ENCODE measurements at regions not wholly inside any gene's neighbourhood (a gene's known extent, or its start where the extent isn't known, plus 50 kb on each side); places are given as distances from the start of the nearest gene placed in this dataset.

GRCh38 chr14:98288825-98289224, 983.2 kb downstream of the BCL11B start:
- ChIA-PET POLR2A (no interaction called here), CTCF (no interaction called here)
- no peak overlapping the region for H3K4me3 ChIP-seq (ENCODE audit: low read depth, low read length)
- TF ChIP-seq REPIN1 (tag by site-specific recombination; IDR thresholded peaks at IDR 0.05; ENCODE audit: low read depth) (no peak), HOXD13 (CRISPR knock-in tag; IDR thresholded peaks at IDR 0.05; ENCODE audit: borderline replicate concordance) (no peak)
- H3K4me1 ChIP-seq (ENCODE audit: control insufficient read depth, insufficient read depth, low read length): no peaks in the 10 kb centered on the region
- no peaks in the 10 kb centered on the region for H3K9me3 ChIP-seq (ENCODE audit: control insufficient read depth, insufficient read depth, low read depth, low read length)
- H3K36me3 ChIP-seq (ENCODE audit: control insufficient read depth in 2 of 2, insufficient read depth in 1 of 2, low read length in 2 of 2): no peaks in the 10 kb centered on the region
- no peak overlapping the region for H3K27ac ChIP-seq (ENCODE audit: extremely low read depth, low read depth, low read length)

- ChIA-PET CTCF (interaction anchor here (0.6 kb wide), 2 partner anchors 68 to 252 kb away, joined by 3 to 9 read pairs; no protein-coding TSS in a partner anchor), POLR2A (no interaction called here)
- Histone ChIP-seq H3K27ac (ENCODE audit: extremely low read depth, low read depth, low read length) (no peak overlapping the region), H3K4me3 (ENCODE audit: low read depth, low read length) (no peak overlapping the region), H3K36me3 (ENCODE audit: control insufficient read depth in 2 of 2, insufficient read depth in 1 of 2, low read length in 2 of 2) (no peaks in the 10 kb centered on the region), H3K9me3 (ENCODE audit: control insufficient read depth, insufficient read depth, low read depth, low read length) (no peaks in the 10 kb centered on the region), H3K4me1 (ENCODE audit: control insufficient read depth, insufficient read depth, low read length) (no peaks in the 10 kb centered on the region)
- no peak for TF ChIP-seq ZNF488 (tag by site-specific recombination; IDR thresholded peaks at IDR 0.05)
- no peak for TF ChIP-seq ZNF398 (tag by site-specific recombination; IDR thresholded peaks at IDR 0.05)
- no peak for TF ChIP-seq ZNF596 (tag by site-specific recombination; IDR thresholded peaks at IDR 0.05)
- TF ChIP-seq ZNF76 (tag by site-specific recombination; IDR thresholded peaks at IDR 0.05; ENCODE audit: borderline replicate concordance, low read depth): no peak
- TF ChIP-seq ZSCAN23 (tag by site-specific recombination; IDR thresholded peaks at IDR 0.05): no peak
- no peak for TF ChIP-seq ZNF449 (tag by site-specific recombination; IDR thresholded peaks at IDR 0.05)
- no peak for TF ChIP-seq ZNF791 (tag by site-specific recombination; IDR thresholded peaks at IDR 0.05)
- no peak for TF ChIP-seq ZEB2 (tag by site-specific recombination; IDR thresholded peaks at IDR 0.05)
- no peak for TF ChIP-seq ZNF560 (tag by site-specific recombination; IDR thresholded peaks at IDR 0.05; ENCODE audit: borderline replicate concordance)
- no peak for TF ChIP-seq ZNF704 (tag by site-specific recombination; IDR thresholded peaks at IDR 0.05)
- TF ChIP-seq ZNF785 (tag by site-specific recombination; IDR thresholded peaks at IDR 0.05): no peak
Observed at GRCh38 chr14:98290596-98290995, 981.4 kb downstream of the BCL11B start.

GRCh38 chr14:98292191-98292590, 979.8 kb downstream of the BCL11B start:
- H3K36me3 ChIP-seq (ENCODE audit: control insufficient read depth in 2 of 2, insufficient read depth in 1 of 2, low read length in 2 of 2): no peaks in the 10 kb centered on the region
- TF ChIP-seq ZNF266 (tag by site-specific recombination; IDR thresholded peaks at IDR 0.05; ENCODE audit: low read depth) (no peak), ZNF501 (tag by site-specific recombination; IDR thresholded peaks at IDR 0.05) (no peak), MYNN (tag by site-specific recombination; IDR thresholded peaks at IDR 0.05; ENCODE audit: borderline replicate concordance) (no peak)
- ChIA-PET POLR2A (no interaction called here), CTCF (no interaction called here)
- no peaks in the 10 kb centered on the region for H3K9me3 ChIP-seq (ENCODE audit: control insufficient read depth, insufficient read depth, low read depth, low read length)
- no peaks in the 10 kb centered on the region for H3K4me1 ChIP-seq (ENCODE audit: control insufficient read depth, insufficient read depth, low read length)
- no peak overlapping the region for H3K4me3 ChIP-seq (ENCODE audit: low read depth, low read length)
- no peak overlapping the region for H3K27ac ChIP-seq (ENCODE audit: extremely low read depth, low read depth, low read length)
